Progenitor cell of endocrine pancreas (in vitro differentiated cells): ENCODE measurements at regions not wholly inside any gene's neighbourhood (a gene's known extent, or its start where the extent isn't known, plus 50 kb on each side); places are given as distances from the start of the nearest gene placed in this dataset.

Experiments
- DNase-seq: peaks from one replicate; pipeline ENCODE4 v3.0.0; 2021; ENCODE audit warnings: low spot score; ENCODE audit not compliant: unreplicated experiment
- H3K27ac Mint-ChIP-seq: 2 replicates; pipeline ENCODE4 v1.8.0; 2021; ENCODE audit warnings: mild to moderate bottlenecking, moderate library complexity, mixed read lengths
- H3K27me3 Mint-ChIP-seq: 2 replicates; pipeline ENCODE4 v1.8.0; 2021; ENCODE audit warnings: mixed read lengths
- H3K36me3 Mint-ChIP-seq: 2 replicates; pipeline ENCODE4 v1.8.0; 2022; ENCODE audit warnings: mixed read lengths; ENCODE audit not compliant: insufficient read depth
- H3K4me1 Mint-ChIP-seq: 2 replicates; pipeline ENCODE4 v1.8.0; 2021; ENCODE audit warnings: low read depth, mixed read lengths
- H3K4me3 Mint-ChIP-seq: 2 replicates; pipeline ENCODE4 v1.8.0; 2021; ENCODE audit warnings: low read depth, mild to moderate bottlenecking, moderate library complexity, mixed read lengths
- H3K9me3 Mint-ChIP-seq: 2 replicates; pipeline ENCODE4 v1.8.0; 2021; ENCODE audit warnings: low read depth, mixed read lengths
- TF ChIP-seq, protein P1 (sequence below): fragments of 200-600 bp; sonication (generic); IDR thresholded peaks from one replicate; pipeline ENCODE4 v1.5.0; 2021; ENCODE audit warnings: antibody characterized with exemption, mild to moderate bottlenecking; ENCODE audit not compliant: unreplicated experiment

DNA sequence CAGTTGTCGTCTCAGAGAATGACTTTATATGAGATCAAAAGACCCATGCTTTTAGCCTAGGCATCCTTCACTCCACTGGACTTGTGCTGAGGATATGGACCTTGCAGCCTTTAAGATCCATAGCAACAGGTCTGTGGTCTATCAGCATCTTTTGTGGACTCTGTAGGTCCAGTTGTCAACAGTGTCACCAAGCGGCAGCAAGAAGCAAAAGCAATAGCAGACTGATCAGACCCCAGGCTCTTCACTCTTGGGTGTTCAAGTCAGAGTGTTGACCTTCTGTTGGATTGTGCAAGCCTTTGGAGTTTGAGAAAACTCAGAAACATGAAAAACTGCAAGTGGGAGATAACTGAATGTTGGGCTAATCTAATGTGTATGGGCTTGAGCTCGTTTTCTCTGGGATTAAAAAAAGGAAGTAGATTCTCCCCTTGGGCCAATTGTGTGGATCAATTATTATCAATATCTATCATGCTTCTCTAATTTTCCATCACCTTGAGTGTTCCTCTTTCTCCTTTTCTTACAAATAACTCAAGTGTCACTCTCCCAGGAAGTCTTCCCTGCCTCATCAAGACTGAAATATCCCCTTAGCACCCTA, 144.2 kb downstream of the LYPLAL1 start:
- peaks cover 6% of the 10 kb centered on the region for H3K4me1 Mint-ChIP-seq
- H3K36me3 Mint-ChIP-seq: peaks cover 13% of the 10 kb centered on the region
- H3K27me3 Mint-ChIP-seq: no peaks in the 10 kb centered on the region
- TF ChIP-seq, protein P1, sequence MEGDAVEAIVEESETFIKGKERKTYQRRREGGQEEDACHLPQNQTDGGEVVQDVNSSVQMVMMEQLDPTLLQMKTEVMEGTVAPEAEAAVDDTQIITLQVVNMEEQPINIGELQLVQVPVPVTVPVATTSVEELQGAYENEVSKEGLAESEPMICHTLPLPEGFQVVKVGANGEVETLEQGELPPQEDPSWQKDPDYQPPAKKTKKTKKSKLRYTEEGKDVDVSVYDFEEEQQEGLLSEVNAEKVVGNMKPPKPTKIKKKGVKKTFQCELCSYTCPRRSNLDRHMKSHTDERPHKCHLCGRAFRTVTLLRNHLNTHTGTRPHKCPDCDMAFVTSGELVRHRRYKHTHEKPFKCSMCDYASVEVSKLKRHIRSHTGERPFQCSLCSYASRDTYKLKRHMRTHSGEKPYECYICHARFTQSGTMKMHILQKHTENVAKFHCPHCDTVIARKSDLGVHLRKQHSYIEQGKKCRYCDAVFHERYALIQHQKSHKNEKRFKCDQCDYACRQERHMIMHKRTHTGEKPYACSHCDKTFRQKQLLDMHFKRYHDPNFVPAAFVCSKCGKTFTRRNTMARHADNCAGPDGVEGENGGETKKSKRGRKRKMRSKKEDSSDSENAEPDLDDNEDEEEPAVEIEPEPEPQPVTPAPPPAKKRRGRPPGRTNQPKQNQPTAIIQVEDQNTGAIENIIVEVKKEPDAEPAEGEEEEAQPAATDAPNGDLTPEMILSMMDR: peak; percentile 45
- peak overlapping the region; percentile 27 for H3K27ac Mint-ChIP-seq
- H3K9me3 Mint-ChIP-seq: peaks cover 12% of the 10 kb centered on the region
- H3K4me3 Mint-ChIP-seq: no peak overlapping the region
- DNase-seq: no peak

DNA sequence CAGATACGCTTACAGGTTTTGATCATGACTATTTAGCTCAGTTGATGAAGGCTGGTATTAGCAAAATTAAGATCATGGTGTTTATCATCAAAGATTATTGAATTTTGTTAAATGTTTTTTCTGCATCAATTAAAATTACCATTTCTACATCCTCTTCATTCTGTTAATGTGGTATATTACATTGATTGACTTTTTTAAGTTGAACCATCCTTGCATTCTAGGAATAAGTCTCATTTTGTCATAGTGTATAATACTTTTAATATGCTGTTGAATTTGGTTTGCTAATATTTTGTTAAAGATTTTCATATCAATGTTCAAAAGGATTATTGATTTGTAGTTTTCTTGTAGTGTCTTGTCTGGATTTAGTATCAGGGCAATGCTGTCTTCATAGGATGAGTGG, 142.4 kb downstream of the LYPLAL1 start:
- Mint-ChIP-seq H3K4me1 (no peaks in the 10 kb centered on the region), H3K27me3 (no peaks in the 10 kb centered on the region), H3K9me3 (peaks cover 15% of the 10 kb centered on the region), H3K36me3 (peaks cover 17% of the 10 kb centered on the region), H3K27ac (no peak overlapping the region), H3K4me3 (no peak overlapping the region)
- no peak for DNase-seq
- TF ChIP-seq, protein P1: no peak

DNA sequence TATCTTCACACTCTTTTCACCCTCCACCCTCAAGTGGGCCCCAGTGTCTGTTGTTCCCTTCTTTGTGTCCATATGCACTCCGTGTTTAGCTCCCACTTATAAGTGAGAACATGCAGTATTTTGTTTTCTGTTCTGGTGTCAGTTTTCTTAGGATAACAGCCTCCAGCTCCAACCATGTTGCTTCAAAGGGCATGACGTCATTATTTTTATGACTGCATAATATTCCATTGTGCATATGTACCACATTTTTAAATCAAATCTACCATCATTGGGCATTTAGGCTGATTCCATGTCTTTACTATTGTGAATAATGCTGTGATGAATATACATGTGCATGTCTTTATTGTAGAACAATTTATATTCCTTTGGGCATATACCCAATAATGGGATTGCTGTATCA, 140.3 kb downstream of the LYPLAL1 start:
- Mint-ChIP-seq H3K27ac (no peak overlapping the region), H3K36me3 (peaks cover 20% of the 10 kb centered on the region), H3K4me1 (peaks cover 2% of the 10 kb centered on the region), H3K4me3 (no peak overlapping the region), H3K9me3 (peaks cover 15% of the 10 kb centered on the region), H3K27me3 (no peaks in the 10 kb centered on the region)
- TF ChIP-seq, protein P1: no peak
- DNase-seq: no peak

DNA sequence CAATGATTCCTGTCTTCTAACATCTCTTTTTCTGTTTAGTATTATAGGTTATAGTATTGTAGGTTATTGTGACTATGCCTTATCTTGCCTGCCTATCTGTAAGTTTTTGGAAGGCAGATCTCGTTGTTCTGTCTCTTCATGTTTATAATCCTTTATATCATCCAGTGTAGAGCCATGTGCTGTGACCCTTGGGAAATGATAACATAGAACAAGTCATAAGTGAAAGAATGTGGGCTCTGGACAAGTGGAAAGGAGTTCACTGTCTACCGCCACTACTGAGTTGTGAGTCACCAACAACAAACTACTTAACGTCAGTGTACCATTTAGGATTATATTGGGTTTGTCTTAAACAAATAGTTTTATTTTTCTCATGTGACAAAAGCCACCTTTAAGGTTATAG, 139.3 kb downstream of the LYPLAL1 start:
- TF ChIP-seq, protein P1: no peak
- Mint-ChIP-seq H3K4me3 (no peak overlapping the region), H3K36me3 (peaks cover 21% of the 10 kb centered on the region), H3K27me3 (no peaks in the 10 kb centered on the region), H3K27ac (no peak overlapping the region), H3K9me3 (peaks cover 17% of the 10 kb centered on the region), H3K4me1 (peaks cover 2% of the 10 kb centered on the region)
- DNase-seq: no peak

DNA sequence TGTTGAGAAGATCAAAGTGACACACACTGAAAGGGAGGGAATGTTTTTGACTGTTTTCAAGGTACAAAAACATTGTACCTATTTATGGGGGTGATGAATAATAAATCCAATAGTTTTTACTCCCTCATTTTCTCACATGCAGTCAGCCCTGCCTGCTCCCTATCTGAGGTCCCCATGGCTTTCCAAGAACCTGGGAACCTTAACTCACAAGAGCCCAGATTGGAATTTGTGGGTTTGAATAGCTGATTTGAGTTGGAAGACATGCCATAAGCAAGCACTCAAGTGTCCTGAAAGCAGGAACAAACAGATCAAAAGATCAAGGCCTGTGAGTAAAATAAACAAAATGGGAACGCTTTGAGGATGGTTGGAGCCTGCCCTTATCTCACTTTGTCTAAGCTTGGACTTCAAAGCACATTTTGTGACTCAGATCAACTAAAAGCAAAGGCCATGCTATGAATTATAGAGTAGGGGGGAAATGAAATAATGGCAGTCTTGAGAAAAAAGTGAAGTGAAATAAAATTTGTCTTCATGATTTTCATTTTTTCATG, 136.6 kb downstream of the LYPLAL1 start:
- Mint-ChIP-seq H3K27me3 (no peaks in the 10 kb centered on the region), H3K36me3 (peaks cover 20% of the 10 kb centered on the region), H3K9me3 (peaks cover 20% of the 10 kb centered on the region), H3K27ac (no peak overlapping the region), H3K4me3 (no peak overlapping the region), H3K4me1 (peaks cover 2% of the 10 kb centered on the region)
- no peak for DNase-seq
- TF ChIP-seq, protein P1: no peak
